NCI-H146 treated with DMSO at 0.1 percent for 48 hours (cell line): ENCODE measurements at regions not wholly inside any gene's neighbourhood (a gene's known extent, or its start where the extent isn't known, plus 50 kb on each side); places are given as distances from the start of the nearest gene placed in this dataset.

Source experiments
- DNase-seq: peaks from one replicate; lab custom pipeline; 2025; ENCODE audit not compliant: unreplicated experiment; lab: John Stamatoyannopoulos, UW

DNA sequence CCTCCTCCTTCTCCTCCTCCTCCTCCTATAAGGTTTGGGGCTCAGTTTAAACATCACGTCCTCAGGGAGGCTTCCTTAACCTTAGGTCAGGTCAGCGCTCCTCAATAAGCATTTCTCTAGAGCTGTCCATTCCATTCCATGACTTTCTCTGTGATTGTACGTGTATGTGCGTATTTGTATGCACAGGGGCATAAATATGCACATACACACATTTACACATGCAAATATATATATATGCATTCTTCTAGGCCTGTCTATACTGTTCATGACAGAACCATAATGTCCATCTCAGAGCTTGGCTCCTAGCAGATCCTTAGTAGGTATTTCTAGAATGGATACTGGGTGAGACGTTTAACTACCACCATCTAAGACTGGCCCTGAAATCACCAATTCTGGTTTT, 258.6 kb downstream of the STIM2 start:
- DNase-seq, result no peak

DNA sequence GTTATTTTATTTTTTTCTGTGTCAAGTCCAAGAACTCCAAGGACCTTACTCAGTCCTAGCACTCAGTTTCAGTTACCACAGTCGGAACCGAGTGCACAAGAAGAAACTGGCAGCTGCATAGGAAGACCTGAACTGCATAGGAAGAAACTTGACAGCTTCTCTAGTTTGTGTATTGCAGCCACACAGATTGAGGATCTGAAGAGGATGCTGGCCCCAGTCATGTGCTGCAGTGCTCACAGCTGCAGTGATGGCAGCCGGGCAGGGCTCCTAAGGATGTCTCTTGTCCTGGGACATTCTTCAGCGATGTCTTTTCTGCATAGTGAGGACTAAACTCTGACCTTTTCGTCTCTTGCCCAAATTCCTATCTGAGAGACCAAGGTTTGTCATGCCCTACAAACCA, 261.2 kb downstream of the STIM2 start:
- no peak for DNase-seq

DNA sequence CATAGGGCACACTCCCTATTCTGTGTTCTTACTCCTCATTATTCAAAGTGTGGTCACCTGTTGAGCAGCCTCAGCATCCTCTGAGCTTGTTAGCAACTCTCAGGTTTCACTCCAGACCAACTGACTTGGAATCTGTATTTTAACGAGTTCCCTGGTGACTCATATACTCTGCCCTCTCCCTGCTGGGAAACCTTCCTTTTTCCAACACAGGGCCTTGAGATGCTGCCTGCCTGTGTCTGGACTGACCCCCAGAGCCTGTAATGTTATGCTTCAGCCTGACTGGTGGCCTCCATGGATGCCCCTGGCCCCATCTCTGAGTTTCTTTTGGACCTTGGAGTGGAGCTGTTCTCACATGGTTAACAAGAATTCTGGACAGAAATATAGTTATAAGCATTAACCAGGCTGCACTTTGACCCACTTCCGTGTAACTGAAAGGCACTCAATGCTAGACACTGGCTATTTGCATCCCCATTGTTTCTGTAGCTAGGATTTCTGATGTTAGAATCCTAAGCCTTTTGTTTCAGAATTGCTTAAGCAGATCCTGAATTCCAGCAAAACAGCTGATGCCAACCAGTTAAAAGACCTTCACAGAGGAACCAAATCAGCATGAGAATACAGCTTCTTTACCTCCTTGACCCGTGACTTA, 262.6 kb downstream of the STIM2 start:
- DNase-seq, result no peak

GRCh38 chr4:27123769-27124124, 263.1 kb downstream of the STIM2 start:
- DNase-seq, result no peak

GRCh38 chr4:27126895-27127294, 266.3 kb downstream of the STIM2 start:
- peak; percentile 30 for DNase-seq

DNA sequence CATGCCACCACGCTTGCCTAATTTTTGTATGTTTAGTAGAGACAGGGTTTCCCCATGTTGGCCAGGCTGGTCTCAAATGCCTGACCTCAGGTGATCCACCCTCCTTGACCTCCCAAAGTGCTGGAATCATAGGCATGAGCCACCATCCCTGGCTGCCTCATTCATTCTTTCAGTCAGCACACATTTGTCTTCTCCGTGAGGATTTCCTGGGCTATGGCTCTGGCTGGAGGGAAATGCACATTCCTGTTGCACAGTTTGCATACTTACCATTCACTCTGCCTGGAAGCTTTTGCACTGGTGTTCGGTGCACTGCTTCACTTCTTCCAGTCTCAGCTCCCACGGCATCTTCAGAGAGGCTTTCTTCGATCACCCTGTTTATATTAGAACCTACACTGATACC, 267.8 kb downstream of the STIM2 start:
- DNase-seq, result no peak

GRCh38 chr4:27129871-27130366, 269.3 kb downstream of the STIM2 start:
- DNase-seq, result no peak

DNA sequence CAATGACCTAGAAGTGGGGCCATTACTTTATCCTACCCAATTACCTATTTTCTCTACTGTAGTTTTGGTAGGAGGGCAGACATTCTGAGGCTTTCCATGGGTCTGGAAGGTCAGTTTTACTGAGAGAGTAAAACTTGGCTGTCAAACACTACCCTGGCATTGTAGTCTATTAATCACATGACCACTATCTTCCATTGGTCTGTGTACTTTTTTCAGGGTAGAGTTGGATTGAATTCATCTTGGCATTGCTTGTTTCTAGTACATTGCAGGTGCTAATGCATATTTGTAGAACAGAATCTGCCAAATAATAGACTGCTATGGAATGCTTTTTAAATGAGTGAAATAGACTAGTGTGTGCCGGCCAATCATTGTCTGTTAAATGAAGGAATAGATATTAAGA, 271.9 kb downstream of the STIM2 start:
- DNase-seq, result no peak

DNA sequence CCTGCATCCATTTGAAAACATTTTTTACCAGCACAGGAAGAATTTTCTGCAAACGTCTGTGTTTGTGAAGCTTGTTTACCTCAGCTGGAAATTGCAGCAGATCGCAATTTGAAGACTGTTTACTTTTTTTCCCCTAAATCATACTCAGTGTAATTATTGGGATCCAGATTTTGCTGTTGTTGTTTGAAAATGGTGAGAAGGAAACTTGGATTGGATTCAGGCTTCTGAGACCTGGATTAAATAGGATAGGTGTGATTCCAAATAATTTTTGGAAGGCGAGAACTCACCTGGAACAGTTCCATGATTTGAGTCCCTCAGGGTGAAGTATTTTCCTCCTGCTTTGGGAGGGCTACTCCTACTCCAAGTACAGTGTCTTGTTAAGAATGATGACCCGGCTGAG, 279.8 kb downstream of the STIM2 start:
- DNase-seq, result no peak

- no peak for DNase-seq
Measured at GRCh38 chr4:27141530-27141929, 280.9 kb downstream of the STIM2 start.

GRCh38 chr4:27142841-27143240, 282.2 kb downstream of the STIM2 start:
- no peak for DNase-seq

DNA sequence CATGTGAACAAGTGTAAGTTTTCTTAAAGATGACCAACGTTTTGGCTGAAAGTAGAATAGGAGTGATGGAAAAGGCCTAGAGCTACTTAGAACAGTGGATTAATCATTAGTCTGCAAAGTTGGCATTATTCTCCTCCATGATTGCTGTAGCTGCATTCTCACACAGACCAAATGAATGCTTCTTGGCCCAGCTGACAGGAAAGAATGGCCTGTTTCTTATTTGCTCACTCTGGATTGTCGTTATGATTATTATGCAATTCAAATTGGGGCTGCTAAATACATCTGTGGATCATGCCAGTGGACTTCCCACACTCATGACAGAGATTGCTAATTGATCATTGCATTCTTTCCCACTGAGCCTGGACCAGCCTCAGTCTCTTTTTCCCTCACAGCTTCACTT, 285.0 kb downstream of the STIM2 start:
- DNase-seq, result no peak

GRCh38 chr4:27148211-27148895, 287.7 kb downstream of the STIM2 start:
- DNase-seq, result no peak

- no peak for DNase-seq
Measured at GRCh38 chr4:27149541-27150212, 289.0 kb downstream of the STIM2 start.

GRCh38 chr4:27152703-27153102, 292.1 kb downstream of the STIM2 start:
- no peak for DNase-seq

GRCh38 chr4:27154706-27155105, 294.1 kb downstream of the STIM2 start:
- DNase-seq, result no peak

DNA sequence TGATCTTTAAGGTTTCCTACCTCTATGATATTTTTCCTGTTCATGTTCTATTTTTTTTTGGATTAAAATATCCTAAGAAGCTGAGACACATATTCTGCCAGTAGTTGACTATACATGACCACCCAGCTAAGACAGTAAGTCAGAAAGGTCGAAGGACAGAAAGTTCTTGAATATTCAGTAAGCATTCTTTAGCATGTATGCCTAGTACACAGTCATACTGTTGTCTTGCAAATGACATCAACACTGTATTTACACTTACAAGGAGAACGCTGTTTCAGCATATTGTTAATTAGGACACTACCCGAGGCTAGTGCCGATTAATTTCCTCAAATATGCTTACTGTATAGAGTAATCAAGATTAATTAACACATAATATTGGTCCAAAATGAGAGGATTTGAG, 300.6 kb downstream of the STIM2 start:
- DNase-seq, result no peak

DNA sequence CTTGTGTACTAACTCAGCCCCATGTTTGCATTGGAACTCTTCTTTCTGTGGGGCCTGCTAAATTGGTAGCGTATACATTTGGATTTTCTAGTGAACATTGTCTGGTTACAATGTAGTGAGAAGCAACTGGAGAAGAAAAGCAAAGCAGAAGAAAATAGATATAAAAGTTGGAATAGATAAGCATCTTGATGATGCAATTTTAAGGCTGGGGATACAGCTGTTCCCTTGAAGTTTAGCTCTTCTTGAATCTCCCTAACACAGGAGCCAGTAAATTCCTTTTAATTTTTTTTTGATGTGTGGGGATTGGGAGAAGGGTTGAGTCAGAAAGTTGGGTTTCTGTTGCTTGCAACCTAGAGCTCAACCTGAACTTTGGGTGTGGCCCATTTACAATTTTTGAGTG, 308.1 kb downstream of the STIM2 start:
- no peak for DNase-seq

- no peak for DNase-seq
Measured at GRCh38 chr4:27173280-27173679, 312.6 kb downstream of the STIM2 start.

DNA sequence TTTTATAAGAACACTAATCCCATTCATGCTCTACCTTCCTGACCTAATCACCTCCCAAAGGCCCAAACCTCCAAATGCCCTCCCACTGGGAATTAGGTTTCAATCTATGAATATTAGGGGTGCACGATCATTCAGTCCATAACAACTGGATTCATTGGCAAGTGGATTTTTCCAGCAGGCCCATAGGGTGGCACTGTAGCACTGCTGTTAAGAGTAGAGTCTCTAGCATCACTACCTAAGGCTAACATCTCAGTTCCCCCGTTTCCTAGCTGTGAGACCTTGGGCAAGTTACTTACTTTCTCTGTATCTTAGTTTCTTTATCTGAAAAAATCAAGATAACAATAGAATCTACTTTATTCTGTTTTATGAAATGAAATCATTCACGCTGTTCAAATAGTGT, 315.8 kb downstream of the STIM2 start:
- peak; percentile 58 for DNase-seq

DNA sequence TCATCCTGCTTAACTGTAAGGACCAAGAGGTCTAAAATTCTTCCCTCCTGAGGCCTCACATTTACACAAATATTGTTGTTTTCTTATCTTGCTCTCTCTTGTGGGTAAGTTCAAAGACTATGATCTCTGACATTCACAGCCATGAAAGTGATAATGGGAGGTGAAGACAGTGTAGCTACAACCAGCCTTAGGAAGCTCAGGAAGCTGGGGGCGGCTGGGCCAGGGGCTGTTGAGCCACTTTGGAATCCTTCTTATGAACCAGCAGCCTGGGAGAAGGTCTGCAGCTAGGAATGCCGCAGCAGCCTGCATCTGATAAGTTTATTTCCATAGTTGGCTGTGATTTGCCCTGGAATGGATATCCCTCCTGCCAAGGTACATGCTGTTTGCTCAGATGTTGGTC, 316.2 kb downstream of the STIM2 start:
- DNase-seq, result no peak

- no peak for DNase-seq
Measured at GRCh38 chr4:27178061-27178460, 317.4 kb downstream of the STIM2 start.
